Kidney capillary endothelial cell (primary cell): ENCODE measurements at regions not wholly inside any gene's neighbourhood (a gene's known extent, or its start where the extent isn't known, plus 50 kb on each side); places are given as distances from the start of the nearest gene placed in this dataset.
A peak's percentile ranks its signal among the peaks of the same experiment; 100 is the strongest.
"Not testable (repeated sequence)": the region's sequence is repeated elsewhere in the genome, so short reads cannot be mapped to it uniquely, and the experiment has no call there.

ENCODE experiments used
- DNase-seq: peaks from one replicate; pipeline ENCODE4 v3.0.0-alpha.2; 2018; ENCODE audit warnings: low spot score

DNA sequence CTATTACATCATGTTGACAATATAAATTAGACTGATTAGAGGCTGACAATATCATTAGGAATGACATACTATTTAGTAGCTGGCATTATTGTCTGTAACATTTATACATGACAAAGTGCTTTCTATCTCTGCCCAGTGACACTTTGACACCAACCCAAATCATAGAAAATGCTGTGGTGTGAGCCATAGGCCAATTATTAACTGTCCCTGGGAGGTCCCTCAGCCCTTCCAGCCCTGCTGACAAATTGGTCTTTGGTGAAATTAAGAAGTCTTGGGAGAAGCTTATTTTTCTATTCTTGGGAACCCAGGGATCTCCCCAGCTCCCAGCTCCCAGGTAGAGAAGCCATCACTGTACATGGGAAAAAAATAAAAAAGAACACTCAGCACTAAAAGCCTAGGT, 179.6 kb downstream of the AIPL1 start:
- no peak for DNase-seq

DNA sequence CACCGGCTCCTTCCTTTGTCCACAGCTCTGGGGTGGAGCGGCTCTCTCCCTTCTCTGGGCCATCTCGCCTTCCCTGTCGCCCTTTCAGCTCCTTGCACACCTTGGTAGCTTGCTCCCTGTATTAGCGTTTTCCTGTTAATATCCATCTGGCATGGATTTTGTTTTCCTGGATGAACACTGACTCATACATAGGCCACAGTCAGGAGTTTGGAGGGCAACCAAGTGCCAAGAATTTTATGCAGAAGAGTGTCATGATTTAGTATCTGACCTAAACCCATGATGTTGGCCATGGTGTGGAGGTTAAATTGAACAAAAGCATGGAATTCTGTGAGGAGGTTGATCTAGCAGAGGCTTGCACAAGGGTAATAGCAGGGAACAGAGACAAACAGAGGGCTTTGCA, 180.9 kb downstream of the AIPL1 start:
- peak; percentile 57 for DNase-seq

GRCh38 chr17:6251640-6252039, 181.5 kb downstream of the WSCD1 start:
- DNase-seq, result not testable (repeated sequence)

DNA sequence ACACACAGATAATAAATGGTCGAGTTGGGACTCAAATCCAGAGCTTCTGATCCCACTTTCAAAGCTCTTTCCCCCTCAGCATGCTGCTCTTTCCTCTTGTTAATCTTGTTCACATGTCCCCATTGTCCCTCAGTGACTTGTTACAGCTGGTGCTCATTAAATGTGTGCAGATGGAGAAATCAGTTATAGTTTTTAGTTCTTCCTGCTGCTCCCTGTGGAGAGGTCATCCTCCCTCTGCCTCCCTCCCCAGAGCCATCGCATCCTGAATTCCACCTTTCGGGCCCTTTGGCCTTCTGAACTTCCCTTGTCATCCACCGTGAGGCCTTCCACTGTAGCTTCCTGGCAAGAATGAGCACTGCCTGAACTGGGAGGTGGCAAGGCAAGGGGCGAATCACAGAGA, 179.6 kb downstream of the WSCD1 start:
- no peak for DNase-seq

GRCh38 chr17:6248061-6248460, 177.9 kb downstream of the WSCD1 start:
- no peak for DNase-seq

DNA sequence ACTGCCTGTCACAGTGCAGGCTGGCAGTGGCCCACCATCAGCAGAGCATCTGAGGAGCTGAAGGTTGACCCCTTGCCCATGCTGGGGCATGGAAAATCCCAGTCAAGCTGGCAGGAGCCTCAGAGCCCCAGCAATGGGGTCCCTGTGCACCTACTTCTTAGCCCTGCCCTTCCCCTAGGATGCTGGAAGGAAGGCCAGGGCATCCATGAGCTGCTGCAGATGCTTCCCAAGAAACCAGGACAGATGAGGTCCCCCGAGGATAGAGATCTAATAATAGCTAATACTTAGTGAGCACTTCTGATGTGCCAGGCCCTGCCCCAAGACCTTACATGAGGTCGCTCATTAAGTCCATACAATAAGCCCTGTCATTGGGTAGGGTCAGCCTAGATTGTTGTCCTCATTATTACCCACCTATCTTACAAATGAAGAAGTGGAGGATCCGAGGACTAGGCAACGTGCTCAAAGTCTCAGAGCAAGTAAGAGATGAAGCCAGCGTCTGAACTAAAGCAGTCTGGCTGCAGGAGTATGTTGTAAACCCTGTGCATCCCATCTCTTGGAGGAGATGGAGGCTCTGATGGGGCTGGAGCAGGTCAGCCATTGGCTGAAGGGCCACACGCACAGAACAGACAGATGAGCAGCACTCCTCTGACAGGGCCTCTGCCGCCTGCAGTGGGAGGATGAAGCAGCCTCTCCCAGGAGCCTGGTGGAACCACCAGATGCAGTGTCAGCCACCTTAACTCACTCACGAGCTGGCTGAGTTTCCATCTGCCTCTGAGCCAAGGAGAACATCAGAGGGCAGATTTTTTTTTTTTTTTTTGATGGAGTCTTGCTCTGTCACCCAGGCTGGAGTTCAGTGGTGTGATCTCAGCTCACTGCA, 175.4 kb downstream of the WSCD1 start:
- no peak for DNase-seq

DNA sequence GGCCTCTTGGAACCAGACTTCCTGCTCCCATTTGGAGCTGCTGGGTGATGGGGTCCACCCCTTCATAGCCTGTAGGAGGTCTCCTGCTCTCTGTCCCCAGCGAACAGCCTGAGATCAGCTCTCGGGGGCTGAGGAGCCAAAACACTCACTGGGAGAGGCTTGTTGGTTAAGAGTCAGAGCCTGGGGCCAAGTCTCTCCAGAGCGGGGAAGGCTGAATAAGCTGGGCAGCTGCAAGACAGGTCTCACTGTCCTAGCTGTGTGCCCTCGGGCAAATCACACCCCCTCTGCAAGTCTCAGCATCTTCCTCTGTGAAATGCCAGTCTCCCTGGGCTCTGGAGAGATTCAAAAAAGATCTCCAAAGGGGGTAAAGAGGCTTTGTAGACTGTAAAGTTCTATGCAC, 174.6 kb downstream of the WSCD1 start:
- no peak for DNase-seq

DNA sequence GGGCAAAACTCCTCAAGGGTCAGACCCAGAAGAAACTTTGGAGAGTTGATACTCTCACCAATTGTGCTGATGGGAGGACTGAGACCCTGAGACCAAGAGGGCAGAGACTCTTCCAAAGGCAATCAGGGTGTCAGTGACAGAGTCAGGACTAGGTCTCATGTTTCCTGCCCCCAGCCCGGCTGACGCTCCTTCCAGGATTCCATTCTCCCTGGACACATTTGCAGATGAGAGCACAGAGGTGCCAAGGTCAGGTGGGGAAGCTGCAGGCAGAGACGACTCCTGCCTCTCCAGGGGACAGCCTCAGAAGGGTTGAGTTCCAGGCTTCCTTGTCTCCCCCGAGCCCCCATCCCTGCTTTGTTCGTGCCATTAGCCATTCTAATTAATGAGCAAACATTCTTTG, 174.1 kb downstream of the WSCD1 start:
- no peak for DNase-seq

- no peak for DNase-seq
These were observed 173.0 kb downstream of the WSCD1 start for GRCh38 chr17:6243186-6243585.

DNA sequence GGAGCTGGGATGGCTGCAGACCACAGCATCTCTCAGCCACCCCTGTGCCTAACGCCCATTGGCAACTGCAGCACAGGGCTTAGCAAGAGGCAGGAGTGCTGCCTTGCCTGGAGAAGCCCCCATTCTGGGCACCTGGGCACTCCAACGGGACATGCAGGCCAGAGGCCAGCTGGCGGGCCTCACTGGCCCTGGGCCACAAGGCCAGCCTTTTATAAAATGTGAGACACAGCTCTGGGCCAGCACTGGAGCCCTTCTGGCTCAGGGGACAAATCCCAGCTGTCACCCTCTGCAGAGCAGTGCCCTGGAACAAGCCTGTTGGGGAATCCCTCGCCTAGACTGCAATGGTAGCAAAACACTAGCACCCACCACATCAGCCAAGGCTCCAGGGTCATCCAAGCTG, 171.8 kb downstream of the WSCD1 start:
- no peak for DNase-seq

DNA sequence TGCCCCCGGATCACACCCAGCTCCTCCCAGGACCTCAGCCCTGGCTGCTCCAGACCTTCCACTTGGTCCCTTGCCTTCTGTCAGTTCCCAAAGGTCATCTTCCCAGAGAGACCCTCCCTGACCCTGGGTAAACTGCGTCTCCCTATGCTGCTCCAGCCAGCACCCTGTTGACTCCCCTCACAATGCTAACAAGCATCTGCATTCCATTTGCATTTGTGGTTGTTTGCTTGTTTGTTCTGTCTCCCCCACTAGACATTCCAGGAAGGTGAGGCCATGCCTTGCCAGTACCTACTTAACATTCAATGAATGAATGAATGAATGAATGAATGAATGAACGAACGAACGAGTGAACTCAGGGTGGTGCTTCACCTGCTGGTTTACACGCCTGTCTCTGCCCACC, 171.2 kb downstream of the WSCD1 start:
- DNase-seq, result peak; percentile 29

DNA sequence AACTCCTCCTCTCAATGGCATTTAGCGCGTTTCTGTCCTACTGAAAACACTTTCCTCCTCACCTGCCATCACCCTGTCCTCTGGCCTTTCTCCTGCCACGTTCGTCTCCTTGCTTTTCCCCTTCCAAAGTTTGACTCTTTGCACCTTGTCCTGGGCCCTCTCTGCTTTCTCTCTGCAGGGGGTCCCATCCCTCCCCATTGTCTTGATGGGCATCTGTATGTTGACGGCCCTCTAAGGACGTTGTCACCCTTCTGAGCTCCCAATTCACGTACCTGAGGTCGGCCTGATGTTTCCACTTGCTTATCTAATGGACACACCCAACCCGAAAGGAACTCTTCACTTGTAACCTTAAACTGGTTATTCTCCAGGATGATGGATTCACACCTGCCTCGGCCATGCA, 170.4 kb downstream of the WSCD1 start:
- no peak for DNase-seq

- DNase-seq, result no peak
These were observed 169.8 kb downstream of the WSCD1 start for GRCh38 chr17:6240001-6240400.

DNA sequence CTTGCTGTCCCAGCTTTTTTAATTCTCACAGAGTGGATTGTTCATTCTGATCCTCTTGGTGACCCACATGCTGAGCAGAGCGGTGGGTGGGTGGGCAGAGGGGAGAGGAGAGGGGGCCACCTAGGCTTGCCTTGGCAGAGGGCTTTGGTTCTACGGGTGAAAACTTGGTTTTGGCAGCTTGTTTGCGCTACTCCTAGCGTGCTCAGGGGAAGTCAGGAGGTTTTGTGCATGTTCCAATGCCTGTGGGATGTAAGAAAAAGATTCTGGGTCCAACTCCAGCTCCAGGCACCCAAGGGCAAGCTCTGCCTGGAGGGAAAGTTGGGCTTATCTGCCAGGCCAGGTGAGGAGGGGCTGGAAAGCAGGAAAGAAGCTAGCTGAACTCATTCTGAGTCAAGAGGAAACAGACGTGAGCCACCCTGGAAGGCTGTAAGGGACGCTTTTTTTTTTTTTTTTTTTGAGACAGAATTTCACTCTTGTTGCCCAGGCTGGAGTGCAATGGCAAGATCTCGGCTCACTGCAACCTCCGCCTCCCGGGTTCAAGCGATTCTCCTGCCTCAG, 169.1 kb downstream of the WSCD1 start:
- DNase-seq, result peak; percentile 78

DNA sequence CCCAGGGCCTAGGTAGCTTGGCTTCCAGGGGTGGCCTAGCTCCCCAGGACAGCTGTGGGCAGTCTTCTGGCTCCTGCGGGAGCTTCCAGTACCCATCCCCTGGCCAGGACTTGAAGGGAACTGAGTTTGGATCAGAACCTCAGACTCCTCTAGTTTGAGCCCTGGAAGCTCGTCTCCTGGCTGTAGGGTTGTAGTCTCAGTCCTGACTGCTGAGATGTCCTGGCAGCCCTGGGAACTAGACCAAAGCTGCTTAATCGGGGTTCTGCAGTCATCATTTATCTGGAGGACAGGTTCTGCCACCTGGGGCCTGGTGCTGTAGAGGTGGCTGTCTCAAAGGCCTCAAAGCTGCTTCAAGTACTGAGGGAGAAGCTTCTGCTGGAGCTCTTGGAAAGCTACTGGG, 163.7 kb downstream of the WSCD1 start:
- DNase-seq, result no peak

- no peak for DNase-seq
These were observed 163.2 kb downstream of the WSCD1 start for GRCh38 chr17:6233339-6233738.

DNA sequence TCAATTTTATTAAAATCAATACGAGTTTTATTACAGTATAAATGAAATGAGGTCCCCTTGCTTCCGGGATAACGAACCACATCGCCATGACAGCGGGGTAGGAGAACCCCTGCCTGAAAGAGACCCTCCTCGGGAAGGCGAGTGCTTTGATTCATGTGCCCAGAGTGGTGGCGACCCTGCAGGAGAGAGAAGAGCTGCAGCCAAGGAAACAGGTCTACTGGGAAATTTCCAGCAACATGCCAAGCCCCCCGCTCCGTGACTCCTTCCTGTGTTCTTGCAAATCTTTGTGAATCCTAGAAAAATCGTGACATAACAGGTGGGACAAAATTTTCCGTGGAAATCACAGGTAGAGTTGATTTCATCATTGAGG, 162.5 kb downstream of the WSCD1 start:
- no peak for DNase-seq

DNA sequence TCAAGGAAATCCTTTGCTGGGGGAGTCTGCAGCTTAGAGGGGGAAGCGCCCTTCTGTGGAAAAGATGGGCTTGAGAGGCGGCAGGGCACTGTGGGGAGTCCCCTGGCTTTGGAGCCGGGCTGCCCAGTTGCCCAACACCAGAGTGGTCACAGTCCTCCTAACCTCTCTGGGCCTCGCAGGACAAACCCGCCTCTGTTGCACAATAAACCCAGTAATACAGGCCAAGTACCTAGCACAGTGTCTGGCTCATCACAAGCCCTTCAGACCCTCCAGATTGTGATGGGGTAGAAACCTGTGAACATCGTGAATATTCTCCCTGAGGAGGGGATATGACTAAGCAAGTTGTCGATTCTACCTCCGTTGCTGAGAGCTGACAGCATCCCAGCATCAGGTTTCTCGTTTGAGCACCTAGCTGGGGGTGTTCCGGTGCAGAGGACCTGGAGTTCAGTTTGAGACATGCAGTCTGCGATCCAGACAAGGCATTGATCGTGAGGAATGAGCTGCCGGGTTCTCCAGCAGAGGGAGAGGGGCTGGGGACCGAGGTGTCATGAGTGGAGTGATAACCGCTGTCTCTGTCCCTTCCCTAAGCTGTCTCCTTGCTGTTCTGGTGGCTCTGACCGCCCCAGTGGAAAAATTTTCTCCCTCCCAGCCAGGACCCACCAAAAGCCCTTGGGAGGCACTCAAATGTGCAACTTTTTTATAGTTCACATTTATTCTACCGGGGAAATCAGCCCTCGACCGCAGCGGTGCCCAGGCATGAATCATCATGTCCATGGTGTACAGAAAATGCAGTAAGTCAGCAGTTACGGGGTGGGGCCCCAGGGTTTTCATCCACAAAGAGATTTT, 161.9 kb downstream of the WSCD1 start:
- DNase-seq, result no peak

- no peak for DNase-seq
These were observed 161.3 kb downstream of the WSCD1 start for GRCh38 chr17:6231465-6231864.

DNA sequence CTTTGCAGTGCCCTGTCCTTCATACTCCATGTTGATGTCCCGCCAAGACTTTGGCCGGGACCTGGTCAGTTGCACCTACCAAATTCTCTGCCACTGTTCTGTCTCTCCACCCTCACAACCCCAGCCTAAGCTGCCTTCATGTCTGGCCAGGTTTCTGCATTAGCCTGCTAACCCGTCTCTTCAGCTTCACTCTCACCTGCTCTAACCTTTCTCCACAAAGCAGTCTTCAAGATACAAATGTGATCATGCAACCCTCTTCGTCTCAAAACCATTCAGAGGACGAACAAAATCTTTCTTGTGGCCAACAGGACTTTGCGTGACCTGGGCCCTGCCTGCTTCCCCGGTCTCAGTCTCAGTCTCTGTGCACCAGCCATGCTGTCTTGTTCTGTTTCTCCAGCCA, 148.2 kb downstream of the WSCD1 start:
- no peak for DNase-seq

DNA sequence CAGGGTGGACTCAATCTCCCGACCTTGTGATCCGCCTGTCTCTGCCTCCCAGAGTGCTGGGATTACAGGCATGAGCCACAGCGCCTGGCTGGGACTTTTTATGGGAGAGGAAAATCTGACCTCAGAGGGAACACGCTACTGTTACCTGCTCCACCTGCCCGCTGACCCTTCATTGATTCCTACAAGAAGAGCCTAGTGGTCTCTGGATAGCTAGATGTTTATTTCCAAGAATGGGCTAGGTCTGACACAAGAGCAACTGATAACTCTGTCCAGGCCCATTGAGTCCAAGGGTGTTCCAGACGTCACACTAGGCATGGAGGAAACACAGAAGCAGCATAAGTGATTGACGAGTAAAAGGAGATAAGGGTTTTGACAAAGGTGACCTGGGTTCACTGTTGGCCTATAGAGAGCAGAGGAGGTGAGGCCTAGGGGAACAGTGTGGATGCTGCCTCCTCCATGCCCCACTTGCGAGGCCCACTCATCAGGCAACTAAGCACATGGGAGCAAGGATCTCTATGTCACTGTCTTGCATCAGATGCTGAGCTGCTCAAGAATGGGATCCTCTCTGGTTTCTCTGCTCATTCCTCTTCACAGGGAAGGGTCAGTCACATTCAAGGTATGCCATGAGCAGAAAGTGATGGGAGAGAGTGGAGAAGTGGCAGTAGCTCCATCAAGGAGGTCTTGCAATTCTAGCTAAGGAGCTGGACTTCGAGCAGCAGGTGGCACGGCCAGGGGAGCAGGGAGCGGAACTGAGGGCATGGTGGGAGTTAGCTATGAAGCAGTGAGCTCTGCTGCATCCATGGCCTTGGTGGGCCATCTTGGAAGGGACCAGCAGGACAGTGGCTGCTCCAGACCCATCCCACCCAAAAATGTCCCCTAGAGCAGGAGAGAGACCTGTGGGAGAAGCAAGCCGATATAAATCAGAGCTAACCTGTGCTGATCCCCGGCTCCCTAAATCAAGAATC, 145.2 kb downstream of the WSCD1 start:
- DNase-seq, result no peak

- no peak for DNase-seq
These were observed 143.7 kb downstream of the WSCD1 start for GRCh38 chr17:6213859-6214258.
